ENCODE measurements at regions not wholly inside any gene's neighbourhood (a gene's known extent, or its start where the extent isn't known, plus 50 kb on each side); places are given as distances from the start of the nearest gene placed in this dataset.

GRCh38 chr1:96087719-96088118, 633.9 kb upstream of the PTBP2 start:
- H3K9me3 ChIP-seq (ENCODE audit: control insufficient read depth in 5 of 5, low read length in 5 of 5) = peaks cover 0 to 2% (median 0%) of the 10 kb centered on the region in 5 donors
- no peaks in the 10 kb centered on the region for H3K27me3 ChIP-seq (ENCODE audit: control insufficient read depth in 5 of 5, insufficient read depth in 4 of 5, low read length in 5 of 5)
- H3K27ac ChIP-seq (ENCODE audit: low read depth, low read length) = no peak overlapping the region
- no peaks in the 10 kb centered on the region for H3K4me1 ChIP-seq (ENCODE audit: control insufficient read depth in 5 of 5, insufficient read depth in 5 of 5, low read length in 5 of 5)
- H3K4me3 ChIP-seq (ENCODE audit: low read depth in 1 of 5, low read length in 5 of 5) = no peak overlapping the region
- no peak overlapping the region for H3K9ac ChIP-seq (ENCODE audit: low read length in 5 of 5)
- H3K36me3 ChIP-seq (ENCODE audit: control insufficient read depth in 5 of 5, insufficient read depth in 5 of 5, low read length in 5 of 5) = no peaks in the 10 kb centered on the region

- Histone ChIP-seq H3K27me3 (ENCODE audit: control insufficient read depth in 5 of 5, insufficient read depth in 4 of 5, low read length in 5 of 5) (no peaks in the 10 kb centered on the region), H3K9ac (ENCODE audit: low read length in 5 of 5) (no peak overlapping the region), H3K4me1 (ENCODE audit: control insufficient read depth in 5 of 5, insufficient read depth in 5 of 5, low read length in 5 of 5) (no peaks in the 10 kb centered on the region), H3K27ac (ENCODE audit: low read depth, low read length) (no peak overlapping the region), H3K9me3 (ENCODE audit: control insufficient read depth in 5 of 5, low read length in 5 of 5) (no peaks in the 10 kb centered on the region), H3K4me3 (ENCODE audit: low read depth in 1 of 5, low read length in 5 of 5) (no peak overlapping the region), H3K36me3 (ENCODE audit: control insufficient read depth in 5 of 5, insufficient read depth in 5 of 5, low read length in 5 of 5) (no peaks in the 10 kb centered on the region)
Measured at GRCh38 chr1:96090134-96090533, 631.5 kb upstream of the PTBP2 start.

- peaks cover 0 to 2% (median 0%) of the 10 kb centered on the region in 5 donors for H3K9me3 ChIP-seq (ENCODE audit: control insufficient read depth in 5 of 5, low read length in 5 of 5)
- H3K27ac ChIP-seq (ENCODE audit: low read depth, low read length) = no peak overlapping the region
- no peak overlapping the region for H3K9ac ChIP-seq (ENCODE audit: low read length in 5 of 5)
- no peaks in the 10 kb centered on the region for H3K27me3 ChIP-seq (ENCODE audit: control insufficient read depth in 5 of 5, insufficient read depth in 4 of 5, low read length in 5 of 5)
- H3K36me3 ChIP-seq (ENCODE audit: control insufficient read depth in 5 of 5, insufficient read depth in 5 of 5, low read length in 5 of 5) = no peaks in the 10 kb centered on the region
- no peaks in the 10 kb centered on the region for H3K4me1 ChIP-seq (ENCODE audit: control insufficient read depth in 5 of 5, insufficient read depth in 5 of 5, low read length in 5 of 5)
- H3K4me3 ChIP-seq (ENCODE audit: low read depth in 1 of 5, low read length in 5 of 5) = no peak overlapping the region
Measured at GRCh38 chr1:96095849-96096612, 625.6 kb upstream of the PTBP2 start.

GRCh38 chr1:96096613-96097321, 624.8 kb upstream of the PTBP2 start:
- Histone ChIP-seq H3K4me3 (ENCODE audit: low read depth in 1 of 5, low read length in 5 of 5) (no peak overlapping the region), H3K27ac (ENCODE audit: low read depth, low read length) (no peak overlapping the region), H3K4me1 (ENCODE audit: control insufficient read depth in 5 of 5, insufficient read depth in 5 of 5, low read length in 5 of 5) (no peaks in the 10 kb centered on the region)

GRCh38 chr1:96104506-96104905, 617.1 kb upstream of the PTBP2 start:
- Histone ChIP-seq H3K4me3 (ENCODE audit: low read depth in 1 of 5, low read length in 5 of 5) (no peak overlapping the region), H3K27ac (ENCODE audit: low read depth, low read length) (no peak overlapping the region), H3K9me3 (ENCODE audit: control insufficient read depth in 5 of 5, low read length in 5 of 5) (no peaks in the 10 kb centered on the region), H3K27me3 (ENCODE audit: control insufficient read depth in 5 of 5, insufficient read depth in 4 of 5, low read length in 5 of 5) (peaks cover 0 to 2% (median 0%) of the 10 kb centered on the region in 5 donors), H3K9ac (ENCODE audit: low read length in 5 of 5) (no peak overlapping the region), H3K36me3 (ENCODE audit: control insufficient read depth in 5 of 5, insufficient read depth in 5 of 5, low read length in 5 of 5) (no peaks in the 10 kb centered on the region), H3K4me1 (ENCODE audit: control insufficient read depth in 5 of 5, insufficient read depth in 5 of 5, low read length in 5 of 5) (no peaks in the 10 kb centered on the region)

More at GRCh38 chr1:96096613-96097321, 624.8 kb upstream of the PTBP2 start:
- H3K9me3 ChIP-seq (ENCODE audit: control insufficient read depth in 5 of 5, low read length in 5 of 5) = peaks cover 0 to 2% (median 0%) of the 10 kb centered on the region in 5 donors
- H3K9ac ChIP-seq (ENCODE audit: low read length in 5 of 5) = no peak overlapping the region
- H3K36me3 ChIP-seq (ENCODE audit: control insufficient read depth in 5 of 5, insufficient read depth in 5 of 5, low read length in 5 of 5) = no peaks in the 10 kb centered on the region
- H3K27me3 ChIP-seq (ENCODE audit: control insufficient read depth in 5 of 5, insufficient read depth in 4 of 5, low read length in 5 of 5) = peaks cover 0 to 2% (median 0%) of the 10 kb centered on the region in 5 donors

GRCh38 chr1:96104906-96105305, 616.7 kb upstream of the PTBP2 start:
- Histone ChIP-seq H3K27me3 (ENCODE audit: control insufficient read depth in 5 of 5, insufficient read depth in 4 of 5, low read length in 5 of 5) (peaks cover 0 to 2% (median 0%) of the 10 kb centered on the region in 5 donors), H3K36me3 (ENCODE audit: control insufficient read depth in 5 of 5, insufficient read depth in 5 of 5, low read length in 5 of 5) (no peaks in the 10 kb centered on the region), H3K9ac (ENCODE audit: low read length in 5 of 5) (no peak overlapping the region), H3K4me1 (ENCODE audit: control insufficient read depth in 5 of 5, insufficient read depth in 5 of 5, low read length in 5 of 5) (no peaks in the 10 kb centered on the region), H3K4me3 (ENCODE audit: low read depth in 1 of 5, low read length in 5 of 5) (no peak overlapping the region), H3K9me3 (ENCODE audit: control insufficient read depth in 5 of 5, low read length in 5 of 5) (no peaks in the 10 kb centered on the region), H3K27ac (ENCODE audit: low read depth, low read length) (no peak overlapping the region)

DNA sequence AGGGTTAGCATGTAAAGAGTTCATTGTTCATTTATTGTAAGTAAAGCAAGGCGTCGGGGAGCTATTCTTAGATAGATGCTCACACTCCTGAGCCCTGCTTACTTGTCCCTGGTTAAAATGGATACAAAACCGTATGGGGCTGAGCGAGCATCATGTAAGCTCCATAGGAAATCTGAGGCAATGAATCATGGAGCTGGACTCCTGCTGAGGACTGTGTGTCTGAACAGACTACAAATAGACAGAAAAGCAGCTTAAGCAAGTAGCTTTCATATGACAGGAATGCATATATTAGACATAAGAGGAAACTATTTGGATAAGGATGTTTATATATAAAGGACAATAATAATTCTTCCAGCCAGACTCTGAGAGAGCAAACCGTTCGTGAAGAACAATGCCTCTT, 604.9 kb upstream of the PTBP2 start:
- Histone ChIP-seq H3K4me1 (ENCODE audit: control insufficient read depth in 5 of 5, insufficient read depth in 5 of 5, low read length in 5 of 5) (no peaks in the 10 kb centered on the region), H3K9ac (ENCODE audit: low read length in 5 of 5) (no peak overlapping the region), H3K4me3 (ENCODE audit: low read depth in 1 of 5, low read length in 5 of 5) (no peak overlapping the region), H3K27me3 (ENCODE audit: control insufficient read depth in 5 of 5, insufficient read depth in 4 of 5, low read length in 5 of 5) (no peaks in the 10 kb centered on the region), H3K9me3 (ENCODE audit: control insufficient read depth in 5 of 5, low read length in 5 of 5) (no peaks in the 10 kb centered on the region), H3K27ac (ENCODE audit: low read depth, low read length) (no peak overlapping the region), H3K36me3 (ENCODE audit: control insufficient read depth in 5 of 5, insufficient read depth in 5 of 5, low read length in 5 of 5) (no peaks in the 10 kb centered on the region)

DNA sequence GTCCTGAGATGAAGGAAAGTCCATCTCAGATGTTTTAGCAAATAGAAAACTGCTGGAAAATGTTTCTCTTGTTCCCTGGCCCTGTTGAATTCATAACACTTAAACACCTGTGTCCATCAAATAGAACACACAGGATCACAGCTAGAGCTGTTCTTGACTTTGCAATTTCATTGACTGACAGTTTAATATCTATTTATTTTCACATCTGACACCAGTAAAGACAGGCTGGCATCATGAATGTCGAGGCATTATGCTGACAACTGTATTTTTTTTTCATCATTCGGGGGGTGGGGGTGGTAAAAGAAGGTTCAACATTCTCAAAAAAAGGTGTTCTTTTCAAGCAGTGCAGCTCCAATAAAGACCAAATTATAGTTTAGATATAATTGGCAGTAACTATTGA, 591.2 kb upstream of the PTBP2 start:
- H3K36me3 ChIP-seq (ENCODE audit: control insufficient read depth in 5 of 5, insufficient read depth in 5 of 5, low read length in 5 of 5) = no peaks in the 10 kb centered on the region
- no peaks in the 10 kb centered on the region for H3K27me3 ChIP-seq (ENCODE audit: control insufficient read depth in 5 of 5, insufficient read depth in 4 of 5, low read length in 5 of 5)
- H3K4me1 ChIP-seq (ENCODE audit: control insufficient read depth in 5 of 5, insufficient read depth in 5 of 5, low read length in 5 of 5) = no peaks in the 10 kb centered on the region
- no peak overlapping the region for H3K4me3 ChIP-seq (ENCODE audit: low read depth in 1 of 5, low read length in 5 of 5)
- H3K27ac ChIP-seq (ENCODE audit: low read depth, low read length) = no peak overlapping the region
- no peak overlapping the region for H3K9ac ChIP-seq (ENCODE audit: low read length in 5 of 5)
- H3K9me3 ChIP-seq (ENCODE audit: control insufficient read depth in 5 of 5, low read length in 5 of 5) = peaks cover 0 to 2% (median 0%) of the 10 kb centered on the region in 5 donors

DNA sequence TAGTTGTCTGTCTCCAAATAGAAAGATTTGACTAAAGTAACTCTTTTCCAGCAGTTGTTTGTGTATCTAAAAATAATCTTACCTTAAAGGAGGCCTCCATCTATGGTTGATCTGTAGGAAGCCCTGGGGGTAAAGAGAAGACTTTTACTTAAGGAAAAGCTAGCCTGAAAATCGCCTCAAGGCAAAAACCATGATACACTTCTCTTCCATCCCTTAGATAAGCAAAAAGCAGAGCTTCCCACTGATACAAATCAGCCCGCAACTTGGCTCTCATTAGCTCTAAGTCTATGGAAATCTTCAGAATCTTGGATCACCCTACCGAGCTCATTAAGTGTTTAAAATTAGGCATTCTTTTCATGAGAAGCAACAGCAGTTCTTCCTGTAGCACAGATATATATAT, 576.9 kb upstream of the PTBP2 start:
- H3K4me3 ChIP-seq (ENCODE audit: low read depth in 1 of 5, low read length in 5 of 5) = no peak overlapping the region
- no peaks in the 10 kb centered on the region for H3K27me3 ChIP-seq (ENCODE audit: control insufficient read depth in 5 of 5, insufficient read depth in 4 of 5, low read length in 5 of 5)
- no peak overlapping the region for H3K9ac ChIP-seq (ENCODE audit: low read length in 5 of 5)
- H3K27ac ChIP-seq (ENCODE audit: low read depth, low read length) = no peak overlapping the region
- no peaks in the 10 kb centered on the region for H3K4me1 ChIP-seq (ENCODE audit: control insufficient read depth in 5 of 5, insufficient read depth in 5 of 5, low read length in 5 of 5)
- peaks cover 0 to 3% (median 0%) of the 10 kb centered on the region in 5 donors for H3K9me3 ChIP-seq (ENCODE audit: control insufficient read depth in 5 of 5, low read length in 5 of 5)
- H3K36me3 ChIP-seq (ENCODE audit: control insufficient read depth in 5 of 5, insufficient read depth in 5 of 5, low read length in 5 of 5) = no peaks in the 10 kb centered on the region

- H3K4me1 ChIP-seq (ENCODE audit: control insufficient read depth in 5 of 5, insufficient read depth in 5 of 5, low read length in 5 of 5) = no peaks in the 10 kb centered on the region
- H3K9ac ChIP-seq (ENCODE audit: low read length in 5 of 5) = no peak overlapping the region
- H3K27ac ChIP-seq (ENCODE audit: low read depth, low read length) = no peak overlapping the region
- peaks cover 0 to 3% (median 0%) of the 10 kb centered on the region in 5 donors for H3K9me3 ChIP-seq (ENCODE audit: control insufficient read depth in 5 of 5, low read length in 5 of 5)
- H3K27me3 ChIP-seq (ENCODE audit: control insufficient read depth in 5 of 5, insufficient read depth in 4 of 5, low read length in 5 of 5) = no peaks in the 10 kb centered on the region
- no peaks in the 10 kb centered on the region for H3K36me3 ChIP-seq (ENCODE audit: control insufficient read depth in 5 of 5, insufficient read depth in 5 of 5, low read length in 5 of 5)
- no peak overlapping the region for H3K4me3 ChIP-seq (ENCODE audit: low read depth in 1 of 5, low read length in 5 of 5)
Measured at GRCh38 chr1:96145492-96145891, 576.1 kb upstream of the PTBP2 start.
